Adrenal gland (tissue), 9 donors: ENCODE measurements at regions not wholly inside any gene's neighbourhood (a gene's known extent, or its start where the extent isn't known, plus 50 kb on each side); places are given as distances from the start of the nearest gene placed in this dataset.

Experiments used
- DNase-seq, 7 donors: peaks; one replicate each; pipeline ENCODE4 v3.0.0-alpha.2; 2019 to 2020
- H3K27ac ChIP-seq, 5 donors: fragments of 200-600 bp; sonication (generic) in 4 of 5; 1 replicate in 3 of 5; 2 replicates in 2 of 5; pipeline versions ENCODE4 v1.5.1 to v1.8.0; 2016 to 2020; ENCODE audit warnings: mild to moderate bottlenecking in 1 of 5
- H3K27me3 ChIP-seq: fragments of 200-600 bp; 2 replicates; pipeline ENCODE4 v1.8.0; 2021
- H3K36me3 ChIP-seq, 2 donors: fragments of 200-600 bp; replicated peaks in 1 of 2; 1 replicate in 1 of 2; 2 replicates in 1 of 2; pipeline versions ENCODE4 v1.5.1 to v1.8.0; 2018 to 2022
- H3K4me1 ChIP-seq, 2 donors: fragments of 200-600 bp; replicated peaks in 1 of 2; 1 replicate in 1 of 2; 2 replicates in 1 of 2; pipeline versions ENCODE4 v1.5.1 to v1.8.0; 2018 to 2021
- H3K4me3 ChIP-seq, 4 donors: fragments of 200-600 bp; sonication (generic) in 3 of 4; one replicate each; pipeline ENCODE4 v1.5.1; 2016 to 2018
- H3K9me3 ChIP-seq, 3 donors: fragments of 200-600 bp; sonication (generic) in 1 of 3; replicated peaks in 1 of 3; 1 replicate in 2 of 3; 2 replicates in 1 of 3; pipeline versions ENCODE4 v1.5.1 to v1.8.0; 2016 to 2021
- POLR2A ChIP-seq, 2 donors: fragments of 450-650 bp; IDR thresholded peaks; one replicate each; pipeline ENCODE4 v1.6.1; 2017; ENCODE audit warnings: antibody characterized with exemption in 2 of 2, mild to moderate bottlenecking in 2 of 2, moderate library complexity in 1 of 2
- WGBS, 4 donors: extraction: QIAGEN DNeasy Blood & Tissue Kit in 2 of 4; methylation state at CpG; one replicate each; pipeline versions ENCODE4 v1.1.5 to v1.1.7; 2013 to 2017; 5-methylcytosine and 5-hydroxymethylcytosine counted together
- intact Hi-C, 2 donors: fragments of 100-400 bp; cut with DNase I; formaldehyde crosslinking; loops; one replicate each; pipeline versions ENCODE4 v1.14.1 to v1.15.0; 2022 to 2023
- TF ChIP-seq, protein P1 (sequence below), 6 experiments: fragments of 450-650 bp in 4 of 6; fragments of 200-600 bp in 2 of 6; sonication (generic) in 1 of 6; IDR thresholded peaks; 1 replicate in 5 of 6; 2 replicates in 1 of 6; pipeline versions ENCODE4 v1.5.1 to v1.8.0; 2016 to 2021; ENCODE audit warnings: antibody characterized with exemption in 6 of 6, mild to moderate bottlenecking in 2 of 6, moderate library complexity in 1 of 6
- donor health status: healthy with polysubstance abuse.
- donor health status: Bipolar disorder and iron deficiency.
- donor health status: DM: yes; HTN: yes; CAD: no.
- donor health status: DM: no; HTN: no; CAD: no.
- donor health status: DM: no; HTN: no; CAD: no.

DNA sequence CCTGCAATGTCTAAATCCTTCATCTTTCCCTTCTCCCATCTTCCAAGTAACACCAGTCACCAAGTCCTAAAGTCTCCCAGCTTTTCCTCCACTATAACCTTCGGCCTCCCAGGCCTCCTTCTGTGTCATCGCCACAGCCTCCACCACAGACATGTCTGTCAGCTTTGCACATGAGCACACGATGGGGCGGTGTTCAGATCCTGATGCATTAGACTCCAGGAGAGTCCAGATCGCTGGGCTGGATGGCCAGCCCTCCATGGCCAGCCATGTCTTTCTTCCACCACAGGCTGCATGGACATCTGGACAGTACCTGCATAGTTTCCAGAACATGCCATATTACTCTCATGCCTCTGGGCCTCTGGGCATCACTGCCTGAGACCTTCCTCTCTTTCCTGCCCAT, 974.2 kb upstream of the ZNF722 start:
- no peaks in the 10 kb centered on the region for H3K36me3 ChIP-seq
- H3K9me3 ChIP-seq: no peaks in the 10 kb centered on the region
- TF ChIP-seq, protein P1, sequence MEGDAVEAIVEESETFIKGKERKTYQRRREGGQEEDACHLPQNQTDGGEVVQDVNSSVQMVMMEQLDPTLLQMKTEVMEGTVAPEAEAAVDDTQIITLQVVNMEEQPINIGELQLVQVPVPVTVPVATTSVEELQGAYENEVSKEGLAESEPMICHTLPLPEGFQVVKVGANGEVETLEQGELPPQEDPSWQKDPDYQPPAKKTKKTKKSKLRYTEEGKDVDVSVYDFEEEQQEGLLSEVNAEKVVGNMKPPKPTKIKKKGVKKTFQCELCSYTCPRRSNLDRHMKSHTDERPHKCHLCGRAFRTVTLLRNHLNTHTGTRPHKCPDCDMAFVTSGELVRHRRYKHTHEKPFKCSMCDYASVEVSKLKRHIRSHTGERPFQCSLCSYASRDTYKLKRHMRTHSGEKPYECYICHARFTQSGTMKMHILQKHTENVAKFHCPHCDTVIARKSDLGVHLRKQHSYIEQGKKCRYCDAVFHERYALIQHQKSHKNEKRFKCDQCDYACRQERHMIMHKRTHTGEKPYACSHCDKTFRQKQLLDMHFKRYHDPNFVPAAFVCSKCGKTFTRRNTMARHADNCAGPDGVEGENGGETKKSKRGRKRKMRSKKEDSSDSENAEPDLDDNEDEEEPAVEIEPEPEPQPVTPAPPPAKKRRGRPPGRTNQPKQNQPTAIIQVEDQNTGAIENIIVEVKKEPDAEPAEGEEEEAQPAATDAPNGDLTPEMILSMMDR (IDR thresholded peaks at IDR 0.05): no peak
- TF ChIP-seq POLR2A (IDR thresholded peaks at IDR 0.05): no peak
- H3K27me3 ChIP-seq: no peaks in the 10 kb centered on the region
- H3K4me1 ChIP-seq: no peaks in the 10 kb centered on the region
- intact Hi-C loops: no loop called here
- no peak overlapping the region for H3K4me3 ChIP-seq
- H3K27ac ChIP-seq: no peak overlapping the region
- no peak for DNase-seq
- WGBS, 4 donors: 71 to 74% (median 72%) methylated on average over 5 of the region's 5 CpGs

DNA sequence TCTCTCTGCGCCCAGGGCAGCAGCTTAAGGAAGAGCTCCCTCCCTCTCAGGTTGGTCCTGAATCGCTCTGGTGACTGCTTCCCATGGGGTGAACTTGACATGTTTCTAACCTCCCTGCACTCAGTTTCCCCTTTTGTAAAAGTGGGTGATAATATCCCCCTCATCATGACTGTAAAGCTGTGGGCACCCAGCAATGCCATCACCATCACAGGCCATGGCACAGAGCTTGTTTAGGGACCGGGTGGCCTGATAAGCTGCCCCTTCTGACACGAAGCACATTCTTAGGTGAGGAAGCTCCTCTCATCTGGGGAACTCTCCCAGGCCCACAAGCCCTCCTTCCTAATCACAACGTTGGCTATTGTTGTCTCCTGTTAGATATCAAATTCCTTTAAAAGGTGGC, 972.8 kb upstream of the ZNF722 start:
- Histone ChIP-seq H3K36me3 (no peaks in the 10 kb centered on the region), H3K27ac (no peak overlapping the region), H3K4me1 (no peaks in the 10 kb centered on the region), H3K4me3 (no peak overlapping the region), H3K9me3 (no peaks in the 10 kb centered on the region), H3K27me3 (no peaks in the 10 kb centered on the region)
- TF ChIP-seq, protein P1 (IDR thresholded peaks at IDR 0.05): no peak
- no peak for TF ChIP-seq POLR2A (IDR thresholded peaks at IDR 0.05)
- no peak for DNase-seq
- intact Hi-C loops: no loop called here
- 64 to 72% (median 66%) methylated on average over 3 to 5 of the region's 5 CpGs for WGBS, 4 donors

GRCh38 chr7:63027075-63027474, 971.6 kb upstream of the ZNF722 start:
- no peaks in the 10 kb centered on the region for H3K4me1 ChIP-seq
- H3K27me3 ChIP-seq: no peaks in the 10 kb centered on the region
- no peaks in the 10 kb centered on the region for H3K36me3 ChIP-seq
- no peaks in the 10 kb centered on the region for H3K9me3 ChIP-seq
- intact Hi-C loops: no loop called here
- no peak overlapping the region for H3K27ac ChIP-seq
- DNase-seq: no peak
- WGBS, 4 donors: 53 to 67% (median 59%) methylated on average over 5 of the region's 5 CpGs
- TF ChIP-seq, protein P1 (IDR thresholded peaks at IDR 0.05): no peak
- TF ChIP-seq POLR2A (IDR thresholded peaks at IDR 0.05): no peak
- no peak overlapping the region for H3K4me3 ChIP-seq

GRCh38 chr7:63028376-63029206, 970.1 kb upstream of the ZNF722 start:
- intact Hi-C loops: no loop called here
- no peaks in the 10 kb centered on the region for H3K9me3 ChIP-seq
- DNase-seq: no peak
- TF ChIP-seq POLR2A (IDR thresholded peaks at IDR 0.05): no peak
- TF ChIP-seq, protein P1 (IDR thresholded peaks at IDR 0.05): no peak
- H3K27ac ChIP-seq: no peak overlapping the region
- H3K4me1 ChIP-seq: no peaks in the 10 kb centered on the region
- H3K27me3 ChIP-seq: no peaks in the 10 kb centered on the region
- H3K4me3 ChIP-seq: no peak overlapping the region
- 72 to 75% (median 75%) methylated on average over 12 to 15 of the region's 15 CpGs for WGBS, 4 donors
- no peaks in the 10 kb centered on the region for H3K36me3 ChIP-seq
